Osteocyte (in vitro differentiated cells): ENCODE measurements at regions not wholly inside any gene's neighbourhood (a gene's known extent, or its start where the extent isn't known, plus 50 kb on each side); places are given as distances from the start of the nearest gene placed in this dataset.
"Not testable (repeated sequence)": the region's sequence is repeated elsewhere in the genome, so short reads cannot be mapped to it uniquely, and the experiment has no call there.

Experiments used
- DNase-seq: peaks from one replicate; pipeline ENCODE4 v3.0.0; 2021; ENCODE audit warnings: mixed read lengths; ENCODE audit not compliant: unreplicated experiment; ENCODE audit errors: extremely low spot score
- H3K27ac Mint-ChIP-seq: one replicate; pipeline ENCODE4 v1.8.0; 2021; ENCODE audit warnings: mild to moderate bottlenecking, mixed read lengths; ENCODE audit not compliant: unreplicated experiment
- H3K27me3 Mint-ChIP-seq: one replicate; pipeline ENCODE4 v1.8.0; 2021; ENCODE audit warnings: mixed read lengths; ENCODE audit not compliant: unreplicated experiment
- H3K36me3 Mint-ChIP-seq: one replicate; pipeline ENCODE4 v1.8.0; 2021; ENCODE audit warnings: mixed read lengths; ENCODE audit not compliant: unreplicated experiment
- H3K4me1 Mint-ChIP-seq: one replicate; pipeline ENCODE4 v1.8.0; 2021; ENCODE audit warnings: mixed read lengths; ENCODE audit not compliant: unreplicated experiment
- H3K4me3 Mint-ChIP-seq: one replicate; pipeline ENCODE4 v1.8.0; 2021; ENCODE audit warnings: mild to moderate bottlenecking, moderate library complexity, mixed read lengths; ENCODE audit not compliant: unreplicated experiment
- H3K9me3 Mint-ChIP-seq: one replicate; pipeline ENCODE4 v1.8.0; 2021; ENCODE audit warnings: mixed read lengths; ENCODE audit not compliant: unreplicated experiment
- TF ChIP-seq, protein P1 (sequence below): fragments of 200-600 bp; sonication (generic); IDR thresholded peaks from 2 replicates; pipeline ENCODE4 v1.5.0; 2021; ENCODE audit warnings: antibody characterized with exemption, mild to moderate bottlenecking, moderate library complexity

DNA sequence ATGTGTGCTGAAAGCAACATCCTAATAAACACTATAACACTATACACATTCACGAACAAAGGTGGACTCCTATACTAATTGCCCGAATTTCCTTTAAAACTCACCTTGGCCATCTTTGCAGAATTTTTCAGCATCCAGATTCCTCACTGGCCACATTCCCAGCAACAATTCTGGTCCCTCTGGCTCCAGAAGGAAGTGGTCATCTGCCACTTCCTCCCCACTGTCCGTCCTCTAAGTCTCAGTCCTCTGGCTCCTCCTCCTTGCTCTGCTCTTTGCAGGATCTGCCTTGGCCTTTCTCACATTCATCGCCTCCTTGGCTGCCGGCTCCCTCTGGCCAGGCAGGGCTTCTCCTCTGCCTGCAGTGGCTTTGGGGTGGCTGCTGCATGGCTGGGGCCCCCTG is 426.0 kb downstream of the FUT8 start:
- DNase-seq: no peak
- Mint-ChIP-seq H3K4me1 (no peaks in the 10 kb centered on the region), H3K4me3 (no peak overlapping the region), H3K27ac (no peak overlapping the region), H3K27me3 (no peaks in the 10 kb centered on the region), H3K36me3 (no peaks in the 10 kb centered on the region), H3K9me3 (peaks cover 5% of the 10 kb centered on the region)
- TF ChIP-seq, protein P1, sequence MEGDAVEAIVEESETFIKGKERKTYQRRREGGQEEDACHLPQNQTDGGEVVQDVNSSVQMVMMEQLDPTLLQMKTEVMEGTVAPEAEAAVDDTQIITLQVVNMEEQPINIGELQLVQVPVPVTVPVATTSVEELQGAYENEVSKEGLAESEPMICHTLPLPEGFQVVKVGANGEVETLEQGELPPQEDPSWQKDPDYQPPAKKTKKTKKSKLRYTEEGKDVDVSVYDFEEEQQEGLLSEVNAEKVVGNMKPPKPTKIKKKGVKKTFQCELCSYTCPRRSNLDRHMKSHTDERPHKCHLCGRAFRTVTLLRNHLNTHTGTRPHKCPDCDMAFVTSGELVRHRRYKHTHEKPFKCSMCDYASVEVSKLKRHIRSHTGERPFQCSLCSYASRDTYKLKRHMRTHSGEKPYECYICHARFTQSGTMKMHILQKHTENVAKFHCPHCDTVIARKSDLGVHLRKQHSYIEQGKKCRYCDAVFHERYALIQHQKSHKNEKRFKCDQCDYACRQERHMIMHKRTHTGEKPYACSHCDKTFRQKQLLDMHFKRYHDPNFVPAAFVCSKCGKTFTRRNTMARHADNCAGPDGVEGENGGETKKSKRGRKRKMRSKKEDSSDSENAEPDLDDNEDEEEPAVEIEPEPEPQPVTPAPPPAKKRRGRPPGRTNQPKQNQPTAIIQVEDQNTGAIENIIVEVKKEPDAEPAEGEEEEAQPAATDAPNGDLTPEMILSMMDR: no peak

DNA sequence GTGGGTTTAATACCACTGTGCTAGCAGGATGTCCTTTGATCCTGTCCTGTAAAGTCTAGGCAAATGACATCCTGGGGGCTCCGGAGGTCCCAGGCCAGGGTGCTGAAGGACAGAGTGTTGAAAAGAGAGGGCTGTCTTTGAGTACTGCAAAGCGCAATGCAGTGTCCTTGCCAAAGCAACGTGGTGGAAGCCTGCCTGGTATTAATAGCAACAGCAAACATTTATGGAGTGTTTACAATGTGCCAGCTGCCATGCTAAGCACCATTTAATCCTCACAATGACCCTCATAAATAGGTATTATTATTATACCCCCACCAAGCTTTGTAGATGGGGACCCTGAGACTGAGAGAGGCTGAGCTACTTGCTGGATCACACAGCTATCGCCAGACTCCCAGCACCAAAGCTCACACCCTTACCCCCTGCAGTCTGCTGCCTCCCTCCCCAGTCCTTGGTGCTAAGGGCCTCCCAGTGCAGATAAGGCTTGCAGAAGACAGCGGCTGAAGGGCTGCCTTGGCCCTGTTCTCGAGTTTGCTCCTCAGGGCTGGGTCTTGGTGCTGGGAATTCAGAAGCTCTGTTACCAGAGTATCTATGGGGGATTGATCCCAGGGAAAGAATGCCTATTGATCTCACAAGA is 427.7 kb downstream of the FUT8 start:
- Mint-ChIP-seq H3K4me1 (no peaks in the 10 kb centered on the region), H3K27ac (no peak overlapping the region), H3K9me3 (peaks cover 5% of the 10 kb centered on the region), H3K36me3 (no peaks in the 10 kb centered on the region), H3K27me3 (peaks cover 4% of the 10 kb centered on the region), H3K4me3 (no peak overlapping the region)
- TF ChIP-seq, protein P1: no peak
- no peak for DNase-seq

DNA sequence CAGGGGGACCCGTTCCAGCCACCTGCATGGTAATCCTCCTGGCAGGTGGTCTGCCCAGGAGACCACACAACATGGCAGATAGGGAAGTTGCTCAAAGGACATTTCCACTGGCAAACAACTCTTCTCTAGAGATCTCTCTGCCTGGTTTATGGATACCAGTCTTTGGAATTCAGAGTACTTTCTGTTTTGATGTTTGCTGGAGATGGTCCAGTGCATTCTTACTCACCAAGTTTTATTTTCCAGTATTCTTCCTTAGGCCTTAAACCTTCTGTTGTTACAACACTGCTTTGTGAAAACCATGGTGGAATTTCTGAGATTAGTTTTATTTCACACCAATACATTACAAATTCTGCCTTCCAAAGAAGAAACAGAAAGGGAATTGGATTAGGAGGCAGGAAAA is 428.3 kb downstream of the FUT8 start:
- Mint-ChIP-seq H3K4me3 (no peak overlapping the region), H3K27me3 (peaks cover 4% of the 10 kb centered on the region), H3K9me3 (peaks cover 5% of the 10 kb centered on the region), H3K36me3 (no peaks in the 10 kb centered on the region), H3K4me1 (no peaks in the 10 kb centered on the region), H3K27ac (no peak overlapping the region)
- no peak for DNase-seq
- TF ChIP-seq, protein P1: no peak

DNA sequence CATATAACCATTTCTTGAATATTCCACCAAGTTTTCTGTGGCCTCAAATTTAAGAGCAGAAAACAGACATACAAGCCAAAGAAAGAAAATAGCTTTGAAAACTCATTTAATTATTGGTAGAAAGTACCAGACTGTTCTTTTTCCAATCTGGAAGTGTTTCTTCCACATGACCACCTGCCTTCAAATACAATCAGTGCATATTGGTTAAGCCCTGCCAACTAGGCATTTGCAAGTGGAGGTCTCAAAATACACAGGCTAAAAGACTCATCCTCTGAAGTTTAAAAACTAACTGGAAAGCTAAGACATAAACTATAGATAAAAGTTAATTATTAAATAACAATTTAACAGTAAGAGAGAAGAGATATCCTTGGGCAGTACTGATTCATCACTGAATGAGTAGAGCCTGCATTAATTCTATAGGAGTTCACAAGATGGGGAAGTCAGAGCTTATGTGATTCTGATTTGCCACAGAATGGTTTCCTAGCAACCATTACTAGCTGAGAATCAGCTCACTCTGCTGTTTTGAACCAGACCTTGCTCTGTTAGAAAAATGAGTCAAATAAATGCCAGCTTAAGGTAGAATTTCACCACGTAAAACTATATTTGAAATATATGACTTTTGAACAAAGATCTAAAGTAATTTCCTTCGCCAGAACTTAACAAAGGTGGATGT is 433.8 kb downstream of the FUT8 start:
- H3K9me3 Mint-ChIP-seq: peaks cover 5% of the 10 kb centered on the region
- no peak for DNase-seq
- peaks cover 4% of the 10 kb centered on the region for H3K27me3 Mint-ChIP-seq
- TF ChIP-seq, protein P1: no peak
- H3K27ac Mint-ChIP-seq: no peak overlapping the region
- H3K4me1 Mint-ChIP-seq: no peaks in the 10 kb centered on the region
- no peaks in the 10 kb centered on the region for H3K36me3 Mint-ChIP-seq
- H3K4me3 Mint-ChIP-seq: no peak overlapping the region

DNA sequence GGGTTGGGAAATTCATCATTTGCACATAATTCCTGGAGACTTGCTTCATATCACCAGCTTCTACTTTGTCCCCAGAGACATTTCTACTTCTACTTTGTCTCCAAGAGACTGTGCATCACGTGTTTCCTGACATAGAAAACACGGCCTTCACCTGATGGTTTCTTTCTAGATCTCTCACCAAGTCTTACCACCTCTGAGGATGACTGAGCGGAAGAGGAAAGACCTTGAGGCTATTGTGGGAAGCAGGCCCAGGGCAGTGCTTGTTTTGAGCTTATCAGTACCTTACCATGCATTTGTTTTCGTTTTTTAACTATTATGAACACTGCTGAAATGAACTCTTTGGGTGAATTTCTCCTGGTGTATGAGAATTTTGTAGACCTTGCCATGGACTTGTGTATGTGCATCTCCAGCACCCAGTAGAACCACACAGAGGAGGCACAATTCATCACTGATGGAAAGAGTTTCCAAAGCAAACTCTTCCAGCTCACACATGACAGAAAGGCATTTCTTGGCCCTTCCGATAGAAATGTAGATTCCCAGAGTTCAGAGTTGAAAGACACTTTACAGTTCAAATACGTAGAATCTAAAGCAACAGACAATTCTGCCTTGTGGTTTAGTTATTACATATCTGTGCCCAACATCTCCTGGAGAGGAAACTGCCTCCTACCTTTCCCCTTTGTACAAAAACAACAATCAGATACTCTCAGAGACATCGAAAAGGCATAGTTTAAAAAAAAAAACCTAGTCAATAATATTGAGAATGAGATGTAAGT is 434.7 kb downstream of the FUT8 start:
- H3K27ac Mint-ChIP-seq: no peak overlapping the region
- peaks cover 4% of the 10 kb centered on the region for H3K27me3 Mint-ChIP-seq
- H3K9me3 Mint-ChIP-seq: peaks cover under 1% of the 10 kb centered on the region

DNA sequence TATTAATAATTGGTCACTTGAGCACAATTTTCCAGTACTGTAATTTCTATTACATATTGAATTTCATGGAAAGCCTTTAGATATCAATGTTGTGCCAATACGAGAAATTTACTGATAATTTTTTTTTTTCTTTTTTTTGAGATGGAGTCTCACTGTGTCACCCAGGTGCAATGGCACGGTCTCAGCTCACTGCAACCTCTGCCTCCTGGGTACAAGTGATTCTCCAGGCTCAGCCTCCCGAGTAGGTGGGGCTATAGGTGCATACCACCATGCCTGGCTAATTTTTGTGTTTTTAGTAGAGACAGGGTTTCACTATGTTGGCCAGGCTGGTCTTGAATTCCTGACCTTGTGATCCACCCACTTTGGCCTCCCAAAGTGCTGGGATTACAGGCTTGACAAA is 435.4 kb downstream of the FUT8 start:
- not testable (repeated sequence) for H3K4me3 Mint-ChIP-seq, H3K4me1 Mint-ChIP-seq, H3K27me3 Mint-ChIP-seq, H3K36me3 Mint-ChIP-seq, H3K27ac Mint-ChIP-seq, H3K9me3 Mint-ChIP-seq
- DNase-seq: peak; percentile 38

More for the DNA sequence above, 434.7 kb downstream of the FUT8 start:
- no peak overlapping the region for H3K4me3 Mint-ChIP-seq
- H3K4me1 Mint-ChIP-seq: no peaks in the 10 kb centered on the region
- no peaks in the 10 kb centered on the region for H3K36me3 Mint-ChIP-seq
- TF ChIP-seq, protein P1: no peak
- no peak for DNase-seq
